ENCODE measurements at regions not wholly inside any gene's neighbourhood (a gene's known extent, or its start where the extent isn't known, plus 50 kb on each side); places are given as distances from the start of the nearest gene placed in this dataset.

DNA sequence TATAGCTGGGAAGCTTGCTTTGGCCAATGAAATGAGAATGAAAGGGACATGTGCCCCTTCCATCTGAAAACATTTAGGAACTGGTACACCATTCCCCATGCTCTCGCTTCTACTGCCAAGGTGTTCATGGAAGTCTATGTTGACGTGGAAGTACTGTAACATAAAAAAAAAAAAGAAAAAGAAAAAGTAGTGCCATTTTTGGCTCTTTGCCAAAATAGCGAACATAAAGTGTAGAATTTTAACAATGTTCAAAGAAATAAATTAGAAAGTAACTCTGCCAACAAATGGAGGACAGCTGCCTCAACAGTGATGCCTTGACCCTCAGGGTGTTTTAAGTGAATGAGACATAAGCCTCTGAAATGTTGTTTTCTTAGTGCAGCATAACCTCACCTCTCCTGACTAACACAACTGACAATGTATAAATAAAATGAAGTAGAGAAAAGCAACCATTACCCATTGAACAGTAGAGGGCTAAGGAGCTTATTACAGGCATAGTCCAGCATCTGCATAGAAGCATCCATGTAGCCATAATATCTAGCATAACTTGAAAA, 536.6 kb downstream of the DTWD2 start:
- H3K9me3 ChIP-seq (replicated peaks; ENCODE audit: control insufficient read depth, insufficient read depth, low read length): no peaks in the 10 kb centered on the region
- FAIRE-seq (no peak), DNase-seq (ENCODE audit: low read depth, low spot score) (no peak)
- CTCF ChIA-PET: no interaction called here
- H3K27me3 ChIP-seq (ENCODE audit: control insufficient read depth in 2 of 2, insufficient read depth in 2 of 2, low read length in 2 of 2): no peaks in the 10 kb centered on the region
- H3K4me1 ChIP-seq (ENCODE audit: control insufficient read depth, extremely low read depth, insufficient read depth, low read length): no peaks in the 10 kb centered on the region
- no peak overlapping the region for H3K4me2 ChIP-seq (ENCODE audit: insufficient read depth, low read length)
- H3K27ac ChIP-seq (ENCODE audit: insufficient read depth, low read depth, low read length): no peak overlapping the region
- intact Hi-C loops (cut with micrococcal nuclease) (no loop called here), dilution Hi-C loops (cut with MboI; ENCODE audit: extremely low pct_ligation_motif_present, low sequenced_read_pairs) (no loop called here)
- POLR2A ChIA-PET: no interaction called here
- TF ChIP-seq, protein P1, sequence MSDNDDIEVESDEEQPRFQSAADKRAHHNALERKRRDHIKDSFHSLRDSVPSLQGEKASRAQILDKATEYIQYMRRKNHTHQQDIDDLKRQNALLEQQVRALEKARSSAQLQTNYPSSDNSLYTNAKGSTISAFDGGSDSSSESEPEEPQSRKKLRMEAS (IDR thresholded peaks at IDR 0.05; ENCODE audit: insufficient read depth, insufficient read length): no peak
- TF ChIP-seq FOS (IDR thresholded peaks at IDR 0.05; ENCODE audit: borderline replicate concordance, insufficient read depth, low read length): no peak
- TF ChIP-seq, protein P2, sequence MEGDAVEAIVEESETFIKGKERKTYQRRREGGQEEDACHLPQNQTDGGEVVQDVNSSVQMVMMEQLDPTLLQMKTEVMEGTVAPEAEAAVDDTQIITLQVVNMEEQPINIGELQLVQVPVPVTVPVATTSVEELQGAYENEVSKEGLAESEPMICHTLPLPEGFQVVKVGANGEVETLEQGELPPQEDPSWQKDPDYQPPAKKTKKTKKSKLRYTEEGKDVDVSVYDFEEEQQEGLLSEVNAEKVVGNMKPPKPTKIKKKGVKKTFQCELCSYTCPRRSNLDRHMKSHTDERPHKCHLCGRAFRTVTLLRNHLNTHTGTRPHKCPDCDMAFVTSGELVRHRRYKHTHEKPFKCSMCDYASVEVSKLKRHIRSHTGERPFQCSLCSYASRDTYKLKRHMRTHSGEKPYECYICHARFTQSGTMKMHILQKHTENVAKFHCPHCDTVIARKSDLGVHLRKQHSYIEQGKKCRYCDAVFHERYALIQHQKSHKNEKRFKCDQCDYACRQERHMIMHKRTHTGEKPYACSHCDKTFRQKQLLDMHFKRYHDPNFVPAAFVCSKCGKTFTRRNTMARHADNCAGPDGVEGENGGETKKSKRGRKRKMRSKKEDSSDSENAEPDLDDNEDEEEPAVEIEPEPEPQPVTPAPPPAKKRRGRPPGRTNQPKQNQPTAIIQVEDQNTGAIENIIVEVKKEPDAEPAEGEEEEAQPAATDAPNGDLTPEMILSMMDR (IDR thresholded peaks at IDR 0.05; ENCODE audit: extremely low read depth in 1 of 2, insufficient read depth in 1 of 2, low read depth in 1 of 2, low read length in 2 of 2): no peak
- TF ChIP-seq POLR2A (IDR thresholded peaks at IDR 0.05; ENCODE audit: low read depth, low read length): no peak
- no peak for TF ChIP-seq POLR2AphosphoS5 (IDR thresholded peaks at IDR 0.05; ENCODE audit: insufficient read depth, low read depth, low read length)
- no peak for TF ChIP-seq JUN (IDR thresholded peaks at IDR 0.05; ENCODE audit: borderline replicate concordance, insufficient read depth, insufficient read length, low read depth)
- TF ChIP-seq GATA2 (IDR thresholded peaks at IDR 0.05; ENCODE audit: insufficient read depth, insufficient read length, low read depth, low read length): no peak
- no peak for TF ChIP-seq MYC (IDR thresholded peaks at IDR 0.05; ENCODE audit: low read depth, low read length)
- H3K9me1 ChIP-seq (replicated peaks; ENCODE audit: control insufficient read depth, extremely low read depth, insufficient read depth, low read length): no peaks in the 10 kb centered on the region
- no TSS peak for BruUV-seq (replicated peaks)
- H3K79me2 ChIP-seq (ENCODE audit: control insufficient read depth, insufficient read depth, low read length): no peaks in the 10 kb centered on the region
- H3K4me3 ChIP-seq (replicated peaks in 1 of 3; ENCODE audit: insufficient read depth in 1 of 3, low read depth in 1 of 3, low read length in 3 of 3): no peak overlapping the region
- H4K20me1 ChIP-seq (replicated peaks; ENCODE audit: control insufficient read depth, extremely low read depth, insufficient read depth, low read length): no peaks in the 10 kb centered on the region
- no peaks in the 10 kb centered on the region for H3K36me3 ChIP-seq (ENCODE audit: control insufficient read depth in 2 of 2, extremely low read depth in 1 of 2, insufficient read depth in 2 of 2, low read length in 2 of 2)
- H2AFZ ChIP-seq (ENCODE audit: low read depth, low read length): no peak overlapping the region
- no peak overlapping the region for H3K9ac ChIP-seq (replicated peaks; ENCODE audit: extremely low read depth, insufficient read depth, low read length)
